ENCODE measurements at regions not wholly inside any gene's neighbourhood (a gene's known extent, or its start where the extent isn't known, plus 50 kb on each side); places are given as distances from the start of the nearest gene placed in this dataset.

DNA sequence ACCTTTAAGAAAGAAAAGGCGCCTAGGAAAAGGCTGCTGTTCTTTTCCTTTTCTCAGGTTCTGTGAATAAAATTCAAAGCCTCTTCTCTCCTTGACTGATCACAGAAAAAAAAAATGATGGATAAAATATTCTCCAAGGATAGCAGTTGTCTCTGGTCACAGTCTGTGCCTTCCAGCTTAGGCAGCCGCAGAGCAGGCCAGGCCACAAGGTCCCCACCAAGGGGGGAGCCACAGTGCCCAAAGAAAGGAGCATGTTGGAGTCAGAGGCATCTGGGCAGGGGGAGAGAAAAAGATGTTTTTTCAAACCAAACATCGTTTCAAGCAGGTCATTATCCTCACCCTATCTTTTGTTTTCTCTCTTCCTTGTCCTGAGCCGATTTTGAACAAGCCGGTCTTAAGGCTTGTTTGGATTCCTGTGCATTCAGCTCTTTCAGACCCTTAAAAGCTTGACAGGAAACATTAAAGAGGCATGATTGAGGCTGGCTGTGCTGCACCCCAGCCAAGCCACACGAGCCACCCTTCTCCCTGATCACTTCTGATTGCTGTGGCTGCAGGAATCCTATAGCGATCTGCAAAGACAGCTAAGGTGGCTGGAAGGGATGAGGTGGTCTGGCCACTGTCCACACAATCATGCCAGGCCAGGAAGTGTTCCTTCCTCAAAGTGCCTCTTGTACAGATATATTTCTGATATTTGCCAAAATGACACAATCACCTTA, 284.6 kb upstream of the TLE4 start:
- H3K9me3 ChIP-seq, result no peaks in the 10 kb centered on the region
- DNase-seq, result no peak
- H3K27me3 ChIP-seq, result no peaks in the 10 kb centered on the region
- no peaks in the 10 kb centered on the region for H3K36me3 ChIP-seq
- H3K4me1 ChIP-seq, result no peaks in the 10 kb centered on the region
- H3K4me3 ChIP-seq, result no peak overlapping the region
- TF ChIP-seq POLR2A (IDR thresholded peaks at IDR 0.05) (no peak), EP300 (IDR thresholded peaks at IDR 0.05) (no peak), CTCF (IDR thresholded peaks at IDR 0.05) (no peak), POLR2AphosphoS5 (IDR thresholded peaks at IDR 0.05) (no peak)
- H3K27ac ChIP-seq, result no peak overlapping the region
- 54 to 69% methylated on average over 7 of the region's 7 CpGs for WGBS, 2 donors
- intact Hi-C loops (cut with DNase I), result no loop called here

GRCh38 chr9:79287708-79288290, 284.0 kb upstream of the TLE4 start:
- 87 to 89% methylated on average over 4 of the region's 4 CpGs for WGBS, 2 donors
- no peak overlapping the region for H3K4me3 ChIP-seq
- intact Hi-C loops (cut with DNase I), result no loop called here

GRCh38 chr9:79289856-79290255, 281.9 kb upstream of the TLE4 start:
- WGBS, 2 donors, result 90 to 91% methylated on average over 3 of the region's 3 CpGs
- no peaks in the 10 kb centered on the region for H3K27me3 ChIP-seq
- no peak overlapping the region for H3K4me3 ChIP-seq
- no peak for TF ChIP-seq CTCF (IDR thresholded peaks at IDR 0.05)
- TF ChIP-seq EP300 (IDR thresholded peaks at IDR 0.05), result no peak
- H3K9me3 ChIP-seq, result no peaks in the 10 kb centered on the region
- no peak overlapping the region for H3K27ac ChIP-seq
- intact Hi-C loops (cut with DNase I), result no loop called here
- no peak for DNase-seq
- no peaks in the 10 kb centered on the region for H3K36me3 ChIP-seq
- no peaks in the 10 kb centered on the region for H3K4me1 ChIP-seq

More at GRCh38 chr9:79287708-79288290, 284.0 kb upstream of the TLE4 start:
- no peaks in the 10 kb centered on the region for H3K36me3 ChIP-seq
- no peaks in the 10 kb centered on the region for H3K27me3 ChIP-seq
- H3K27ac ChIP-seq, result no peak overlapping the region
- no peak for DNase-seq
- no peaks in the 10 kb centered on the region for H3K9me3 ChIP-seq
- no peaks in the 10 kb centered on the region for H3K4me1 ChIP-seq
- no peak for TF ChIP-seq CTCF (IDR thresholded peaks at IDR 0.05)
- no peak for TF ChIP-seq POLR2AphosphoS5 (IDR thresholded peaks at IDR 0.05)
- TF ChIP-seq EP300 (IDR thresholded peaks at IDR 0.05), result no peak
- TF ChIP-seq POLR2A (IDR thresholded peaks at IDR 0.05), result no peak

DNA sequence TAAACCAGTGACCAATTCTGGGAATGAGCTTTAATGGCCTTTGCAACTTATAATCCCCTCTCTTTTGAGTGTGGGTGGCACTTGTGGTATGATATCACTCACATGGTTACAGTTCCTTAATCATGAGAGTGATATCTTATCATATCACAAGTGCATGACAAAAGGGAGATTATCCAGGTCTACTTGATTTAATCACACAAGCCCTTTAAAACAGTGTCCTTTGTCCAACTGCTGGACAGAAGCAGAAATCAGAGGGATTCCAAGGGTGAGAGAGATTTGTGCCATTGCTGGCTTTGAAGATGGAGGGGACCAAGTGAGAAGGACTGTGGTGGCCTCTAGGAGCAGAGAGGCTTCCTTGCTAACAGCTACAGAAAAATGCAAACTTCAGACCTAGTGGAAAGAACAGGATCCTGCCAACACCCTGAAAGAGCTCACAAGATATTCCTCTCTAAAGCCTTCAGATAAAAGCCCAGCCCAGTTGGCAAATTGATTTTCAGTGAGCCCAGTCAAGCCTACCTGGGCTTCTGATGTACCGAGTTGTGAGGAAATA, 279.0 kb upstream of the TLE4 start:
- Histone ChIP-seq H3K9me3 (no peaks in the 10 kb centered on the region), H3K27ac (no peak overlapping the region), H3K4me1 (no peaks in the 10 kb centered on the region), H3K36me3 (no peaks in the 10 kb centered on the region), H3K4me3 (no peak overlapping the region), H3K27me3 (no peaks in the 10 kb centered on the region)
- TF ChIP-seq EP300 (IDR thresholded peaks at IDR 0.05) (no peak), CTCF (IDR thresholded peaks at IDR 0.05) (no peak), POLR2AphosphoS5 (IDR thresholded peaks at IDR 0.05) (no peak), POLR2A (IDR thresholded peaks at IDR 0.05) (no peak)
- WGBS, 2 donors, result 0 to 91% methylated on average over 1 of the region's 1 CpG
- intact Hi-C loops (cut with DNase I), result no loop called here
- DNase-seq, result no peak
